Activated naive CD4-positive, alpha-beta T cell treated with anti-CD3 and anti-CD28 coated beads, Interleukin-2, amount 50 U/mL, for 72 hours (primary cell): ENCODE measurements at regions not wholly inside any gene's neighbourhood (a gene's known extent, or its start where the extent isn't known, plus 50 kb on each side); places are given as distances from the start of the nearest gene placed in this dataset.

ENCODE experiments used
- ATAC-seq, 2 donors: fragments of 150-1000 bp; cut with Tn5 transposase; 2 replicates each; pipeline ENCODE4 v1.10.0; 2021; ENCODE audit warnings: mild to moderate bottlenecking in 2 of 2, moderate library complexity in 2 of 2
- DNase-seq, 2 donors: peaks; one replicate each; pipeline ENCODE4 v3.0.0; 2021 to 2022; ENCODE audit warnings: low spot score in 2 of 2
- H3K27ac Mint-ChIP-seq, 2 donors: one replicate each; pipeline ENCODE4 v1.8.0; 2022; ENCODE audit warnings: mild to moderate bottlenecking in 2 of 2, mixed read lengths in 2 of 2
- H3K36me3 Mint-ChIP-seq, 2 donors: one replicate each; pipeline ENCODE4 v1.8.0; 2022; ENCODE audit warnings: mixed read lengths in 2 of 2
- H3K9me3 Mint-ChIP-seq, 2 donors: one replicate each; pipeline ENCODE4 v1.8.0; 2022; ENCODE audit warnings: mixed read lengths in 2 of 2

GRCh38 chr13:111923991-111924677 is 142.8 kb upstream of the SOX1 start:
- ATAC-seq: no peak

GRCh38 chr13:111924678-111925075 is 142.3 kb upstream of the SOX1 start:
- Mint-ChIP-seq H3K36me3 (no peaks in the 10 kb centered on the region), H3K9me3 (no peaks in the 10 kb centered on the region), H3K27ac (no peak overlapping the region)
- DNase-seq (no peak), ATAC-seq (no peak)

More at GRCh38 chr13:111923991-111924677, 142.8 kb upstream of the SOX1 start:
- H3K27ac Mint-ChIP-seq: no peak overlapping the region
- H3K9me3 Mint-ChIP-seq: no peaks in the 10 kb centered on the region
- no peaks in the 10 kb centered on the region for H3K36me3 Mint-ChIP-seq
- no peak for DNase-seq

GRCh38 chr13:111925146-111925875 is 141.6 kb upstream of the SOX1 start:
- Mint-ChIP-seq H3K36me3 (no peaks in the 10 kb centered on the region), H3K9me3 (no peaks in the 10 kb centered on the region), H3K27ac (no peak overlapping the region)
- DNase-seq (no peak), ATAC-seq (no peak)

GRCh38 chr13:111926501-111927180 is 140.3 kb upstream of the SOX1 start:
- DNase-seq (no peak), ATAC-seq (no peak)
- no peaks in the 10 kb centered on the region for H3K9me3 Mint-ChIP-seq
- H3K36me3 Mint-ChIP-seq: no peaks in the 10 kb centered on the region
- no peak overlapping the region for H3K27ac Mint-ChIP-seq

GRCh38 chr13:111927181-111927540 is 139.8 kb upstream of the SOX1 start:
- H3K36me3 Mint-ChIP-seq: no peaks in the 10 kb centered on the region
- ATAC-seq (no peak), DNase-seq (no peak)
- H3K9me3 Mint-ChIP-seq: peaks cover 0 to 2% of the 10 kb centered on the region in 2 donors
- no peak overlapping the region for H3K27ac Mint-ChIP-seq

GRCh38 chr13:111929036-111929616 is 137.8 kb upstream of the SOX1 start:
- ATAC-seq (no peak), DNase-seq (no peak)
- Mint-ChIP-seq H3K27ac (no peak overlapping the region), H3K9me3 (peaks cover 11 to 12% of the 10 kb centered on the region in 2 donors), H3K36me3 (peaks cover 0 to 12% of the 10 kb centered on the region in 2 donors)

GRCh38 chr13:111936267-111936925 is 130.6 kb upstream of the SOX1 start:
- no peak overlapping the region for H3K27ac Mint-ChIP-seq
- no peak for ATAC-seq
- no peak for DNase-seq
- H3K36me3 Mint-ChIP-seq: peaks cover 0 to 19% of the 10 kb centered on the region in 2 donors
- peaks cover 12 to 16% of the 10 kb centered on the region in 2 donors for H3K9me3 Mint-ChIP-seq

- peaks cover 7 to 16% of the 10 kb centered on the region in 2 donors for H3K9me3 Mint-ChIP-seq
- DNase-seq (no peak), ATAC-seq (no peak)
- H3K27ac Mint-ChIP-seq: no peak overlapping the region
- peaks cover 0 to 19% of the 10 kb centered on the region in 2 donors for H3K36me3 Mint-ChIP-seq
Observed at GRCh38 chr13:111937777-111938311, 129.1 kb upstream of the SOX1 start.

GRCh38 chr13:111938741-111939665 is 127.9 kb upstream of the SOX1 start:
- ATAC-seq: no peak
- H3K9me3 Mint-ChIP-seq: peaks cover 0 to 4% of the 10 kb centered on the region in 2 donors
- no peak for DNase-seq
- H3K36me3 Mint-ChIP-seq: peaks cover 0 to 8% of the 10 kb centered on the region in 2 donors
- no peak overlapping the region for H3K27ac Mint-ChIP-seq

- DNase-seq: no peak
- Mint-ChIP-seq H3K9me3 (no peaks in the 10 kb centered on the region), H3K36me3 (peaks cover 0 to 7% of the 10 kb centered on the region in 2 donors), H3K27ac (no peak overlapping the region)
- no peak for ATAC-seq
Observed at GRCh38 chr13:111939666-111940278, 127.2 kb upstream of the SOX1 start.

- no peak for DNase-seq
- ATAC-seq: no peak
- H3K36me3 Mint-ChIP-seq: peaks cover 0 to 7% of the 10 kb centered on the region in 2 donors
- H3K27ac Mint-ChIP-seq: no peak overlapping the region
- no peaks in the 10 kb centered on the region for H3K9me3 Mint-ChIP-seq
Observed at GRCh38 chr13:111940892-111941291, 126.1 kb upstream of the SOX1 start.

- no peak for ATAC-seq
- no peaks in the 10 kb centered on the region for H3K9me3 Mint-ChIP-seq
- DNase-seq: no peak
- H3K27ac Mint-ChIP-seq: no peak overlapping the region
- H3K36me3 Mint-ChIP-seq: peaks cover 0 to 6% of the 10 kb centered on the region in 2 donors
Observed at GRCh38 chr13:111941845-111942447, 125.0 kb upstream of the SOX1 start.

- DNase-seq (no peak), ATAC-seq (no peak)
- no peaks in the 10 kb centered on the region for H3K9me3 Mint-ChIP-seq
Observed at GRCh38 chr13:111943229-111943795, 123.6 kb upstream of the SOX1 start.

GRCh38 chr13:111944171-111944583 is 122.8 kb upstream of the SOX1 start:
- Mint-ChIP-seq H3K9me3 (no peaks in the 10 kb centered on the region), H3K36me3 (no peaks in the 10 kb centered on the region), H3K27ac (no peak overlapping the region)
- ATAC-seq (no peak), DNase-seq (no peak)

More at GRCh38 chr13:111943229-111943795, 123.6 kb upstream of the SOX1 start:
- no peaks in the 10 kb centered on the region for H3K36me3 Mint-ChIP-seq
- no peak overlapping the region for H3K27ac Mint-ChIP-seq
